ENCODE measurements at regions not wholly inside any gene's neighbourhood (a gene's known extent, or its start where the extent isn't known, plus 50 kb on each side); places are given as distances from the start of the nearest gene placed in this dataset.
A peak's percentile ranks its signal among the peaks of the same experiment; 100 is the strongest.
"Not testable (repeated sequence)": the region's sequence is repeated elsewhere in the genome, so short reads cannot be mapped to it uniquely, and the experiment has no call there.

DNA sequence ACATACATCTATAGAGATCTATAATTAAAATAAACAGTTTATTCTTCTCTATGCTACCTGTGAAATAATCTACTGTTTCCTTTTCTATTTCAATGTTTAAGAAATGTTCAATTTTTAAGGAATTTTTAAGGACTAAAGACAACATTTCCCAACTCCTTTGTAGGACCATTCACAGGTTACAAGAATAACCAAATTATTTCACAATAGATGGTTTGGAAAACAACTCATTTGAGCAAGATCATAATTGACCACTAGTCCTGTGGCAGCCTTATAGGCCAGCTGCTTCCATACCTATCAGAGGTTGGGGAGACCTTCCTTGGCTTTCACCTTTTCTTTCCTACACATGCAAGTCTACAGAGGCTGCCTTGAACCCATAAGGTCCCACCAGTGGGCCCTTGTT is 193.7 kb downstream of the TTC39B start:
- DNase-seq: no peak

DNA sequence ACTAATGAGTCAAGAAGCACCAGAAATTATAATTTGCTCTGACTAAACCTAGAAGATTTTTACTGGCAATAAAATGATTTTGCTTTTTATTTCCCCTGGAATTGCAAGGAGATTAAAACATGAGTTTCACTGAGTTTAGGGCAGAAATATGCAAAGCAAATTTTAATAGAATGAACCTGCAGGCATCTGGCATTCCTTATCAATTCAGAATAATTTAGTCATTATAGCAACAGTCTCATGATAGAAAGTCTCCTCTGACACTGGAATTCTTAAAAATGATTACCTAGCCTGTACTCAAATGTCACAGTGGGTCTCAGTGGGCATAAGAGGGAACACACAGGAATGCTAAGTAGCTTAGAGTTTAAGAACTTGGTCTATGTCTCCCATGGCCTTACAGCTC is 195.9 kb downstream of the TTC39B start:
- no peak for DNase-seq

DNA sequence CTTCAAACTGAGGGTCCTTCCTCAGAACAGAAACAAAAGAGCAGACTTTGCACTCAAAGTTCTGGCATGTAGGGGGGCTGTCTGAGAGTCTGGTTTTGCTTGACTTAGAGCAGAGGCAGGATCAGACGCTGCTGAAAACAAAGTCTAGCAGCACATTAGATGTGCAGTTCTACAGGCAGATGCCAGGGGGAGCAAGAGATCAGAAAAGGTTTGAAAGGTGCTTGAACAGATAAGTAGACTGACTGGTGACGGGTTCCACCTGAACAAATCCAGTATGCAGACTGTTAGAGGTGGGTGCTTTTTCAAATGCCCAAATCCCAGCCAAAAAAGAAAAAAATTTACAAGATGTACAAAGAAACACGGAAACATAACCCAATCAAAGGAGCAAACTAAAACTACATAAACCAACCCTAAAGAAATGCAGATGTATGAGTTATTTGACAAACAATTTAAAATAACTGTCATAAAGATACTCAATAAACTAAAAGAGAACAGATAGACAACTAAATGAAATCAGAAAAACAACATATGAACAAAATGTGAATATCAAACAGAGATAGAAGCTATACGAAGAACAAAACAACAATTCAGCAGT is 194.7 kb upstream of the FREM1 start:
- DNase-seq: peak; percentile 1 to 11

DNA sequence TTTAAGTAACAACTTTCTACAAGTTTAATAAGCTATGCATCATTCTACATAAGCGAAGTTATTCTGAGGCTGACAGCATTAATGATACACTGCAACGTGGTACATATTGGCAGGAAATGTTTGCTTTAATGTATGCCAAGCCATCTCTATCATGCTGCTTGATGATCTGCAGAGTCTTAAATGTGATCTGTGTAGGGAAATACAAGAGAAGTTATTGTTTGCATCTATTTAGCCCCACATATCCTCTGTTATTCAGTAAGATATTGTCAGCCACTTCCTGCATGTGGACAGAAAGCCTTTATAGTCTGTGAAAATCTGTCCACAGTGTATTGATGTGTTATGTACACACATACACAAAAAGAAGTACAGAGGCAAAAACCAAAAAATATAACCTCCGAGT is 193.1 kb upstream of the FREM1 start:
- DNase-seq: no peak

DNA sequence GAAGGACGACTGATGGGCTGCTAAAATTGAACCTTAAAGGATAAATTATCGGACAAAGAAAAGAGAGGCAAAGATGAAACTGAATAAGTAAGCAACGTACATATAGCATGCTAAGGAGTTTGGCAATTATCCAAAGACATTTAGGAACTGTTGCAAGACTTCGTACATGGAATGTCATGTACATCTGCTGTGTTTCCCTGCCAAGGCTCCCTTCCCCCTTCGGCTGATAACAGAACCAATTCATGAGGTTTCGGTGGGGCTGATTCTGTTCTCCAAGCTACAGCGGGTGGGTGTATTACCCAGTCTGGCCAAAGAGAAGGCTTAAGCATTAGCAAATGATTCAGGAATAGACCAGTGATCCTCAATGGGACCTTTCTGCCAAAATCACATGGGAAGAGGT is 190.9 kb upstream of the FREM1 start:
- no peak for DNase-seq

DNA sequence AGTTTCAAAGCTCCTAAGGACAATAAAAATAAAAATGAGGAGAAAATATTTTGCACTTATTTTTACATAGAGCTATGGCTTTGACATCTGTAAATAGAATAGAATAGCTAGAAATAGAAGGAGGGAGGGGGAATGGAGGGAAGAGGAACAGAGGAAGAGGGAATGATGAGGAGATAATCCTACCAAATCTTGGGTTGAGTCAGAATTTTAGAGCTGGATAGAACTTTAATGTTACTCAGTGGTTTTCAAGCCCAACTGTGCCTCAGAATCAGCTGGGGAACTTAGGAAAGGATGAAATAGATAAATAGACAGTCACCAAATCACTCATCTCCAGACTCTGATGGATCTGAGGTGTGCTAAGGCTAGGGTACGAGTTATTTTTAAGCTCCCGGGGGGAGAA is 190.3 kb upstream of the FREM1 start:
- DNase-seq: no peak

DNA sequence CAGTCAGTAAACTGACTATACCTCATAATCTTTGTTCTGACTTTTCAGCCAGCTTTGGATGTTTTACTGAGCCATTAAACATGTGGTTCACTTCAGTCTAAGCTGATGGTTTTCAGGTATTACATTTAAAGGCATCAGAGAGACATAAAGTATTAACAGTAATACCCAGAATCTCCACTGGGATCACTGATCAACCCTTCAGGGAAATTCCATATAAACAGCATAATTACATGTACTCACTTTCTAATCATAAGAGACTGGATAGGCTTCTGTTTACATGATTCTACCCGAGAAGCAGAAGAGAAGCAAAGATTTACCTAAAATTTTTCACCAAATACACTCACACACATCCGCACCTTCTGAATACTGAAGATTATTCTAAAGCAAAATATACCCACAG is 186.7 kb upstream of the FREM1 start:
- DNase-seq: no peak

DNA sequence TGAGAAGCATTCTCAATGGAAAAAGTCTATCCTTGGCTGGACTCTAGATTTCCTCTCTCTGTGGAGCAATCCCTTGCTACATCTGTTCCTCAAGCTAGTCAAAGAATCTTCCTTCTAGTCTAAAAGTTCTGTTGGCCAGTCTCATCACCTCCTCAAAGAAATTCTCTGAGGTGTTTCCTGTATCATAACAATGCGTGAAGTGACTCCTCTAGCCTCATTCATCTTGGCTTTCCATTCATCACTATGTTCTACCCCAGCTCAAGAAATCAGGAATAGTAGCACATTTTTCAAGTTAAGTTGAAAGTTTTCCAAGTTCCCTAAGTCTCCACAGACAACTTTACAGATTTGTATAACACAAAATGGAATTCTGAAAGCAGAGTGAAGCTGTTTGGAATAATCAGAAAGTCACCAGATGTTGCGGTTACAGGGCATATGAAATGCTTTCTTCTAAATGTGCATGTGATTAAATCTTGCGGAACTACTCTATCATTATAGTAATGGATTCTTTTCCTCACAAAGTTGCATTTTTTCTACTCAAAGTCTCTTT is 176.6 kb upstream of the FREM1 start:
- DNase-seq: no peak

DNA sequence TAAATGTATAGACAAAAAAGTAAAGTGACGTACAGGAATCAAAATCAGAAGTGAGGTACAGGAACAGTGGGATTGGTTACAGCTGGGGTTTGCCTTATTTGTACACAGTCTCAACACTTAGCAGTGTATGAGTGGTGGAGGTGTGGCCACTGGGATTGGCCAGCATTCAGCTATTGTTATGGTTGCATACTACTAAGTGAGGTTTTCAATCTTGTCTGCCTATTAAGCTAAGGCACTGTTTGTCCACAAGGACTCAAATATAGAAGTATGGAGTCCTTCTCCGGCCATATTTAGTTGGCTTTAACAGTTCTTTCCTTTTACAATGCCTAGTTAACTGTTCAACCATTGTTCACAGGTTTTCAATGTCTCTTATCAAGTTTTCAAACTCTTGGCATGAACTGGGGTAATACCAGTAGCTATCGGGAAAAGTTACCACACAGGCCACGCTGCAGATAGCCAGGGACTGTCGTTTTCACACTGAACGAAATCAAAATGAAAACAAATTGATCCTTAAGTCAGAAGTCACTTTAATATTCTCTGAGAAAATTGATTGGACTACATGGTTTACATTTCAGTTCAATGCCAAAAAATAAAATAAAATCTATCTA is 176.0 kb upstream of the FREM1 start:
- DNase-seq: no peak

DNA sequence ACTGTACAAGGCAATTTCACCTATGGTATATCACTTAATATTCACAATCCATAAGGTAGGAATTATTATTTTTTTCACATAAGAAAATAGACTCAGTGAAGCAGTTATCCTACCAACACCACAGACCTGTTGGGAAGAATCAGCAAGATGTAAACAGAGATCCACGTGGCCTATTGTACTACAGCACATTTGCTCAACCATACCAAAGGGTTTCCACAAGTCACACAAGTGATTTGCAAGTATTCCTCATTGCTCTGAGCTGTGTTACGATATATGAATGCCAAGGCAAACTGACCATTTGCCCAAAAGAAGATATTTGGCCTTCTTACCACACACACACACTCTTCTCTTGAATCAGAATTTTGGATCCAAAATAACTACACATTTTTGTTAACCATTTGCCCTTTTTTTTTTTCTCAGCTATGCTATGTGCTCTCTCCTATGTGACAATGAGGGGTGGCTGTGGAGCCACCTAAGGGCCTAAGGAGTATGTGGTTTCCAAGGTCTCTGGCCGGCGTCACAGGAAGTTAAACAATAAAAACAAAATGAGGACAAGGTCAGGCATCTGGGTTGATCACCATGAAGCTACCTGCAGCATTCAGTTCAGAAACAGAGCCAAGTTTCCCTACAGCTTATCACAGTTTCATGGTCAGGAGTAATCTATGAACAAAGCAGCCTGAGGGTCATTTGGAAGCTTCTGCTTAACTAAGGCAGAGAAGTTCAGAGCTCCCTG is 171.0 kb upstream of the FREM1 start:
- DNase-seq: no peak

DNA sequence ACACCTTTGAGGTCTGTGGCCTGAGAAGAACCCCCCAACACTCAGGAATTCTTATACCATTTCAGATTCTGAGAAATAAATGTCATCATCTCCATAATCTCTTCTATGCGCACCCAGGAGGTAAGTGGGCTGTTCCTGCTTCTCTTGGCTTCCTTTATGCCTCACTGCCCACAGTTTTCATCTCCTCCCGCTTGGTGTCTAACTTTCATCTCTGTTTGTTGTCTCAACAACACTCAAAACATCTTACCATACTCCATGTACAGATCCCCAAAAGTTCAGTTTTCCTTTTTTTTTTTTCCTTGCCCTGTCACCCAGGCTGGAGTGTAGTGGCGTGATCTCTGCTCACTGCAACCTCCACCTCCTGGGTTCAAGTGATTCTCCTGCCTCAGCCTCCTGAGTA is 170.2 kb upstream of the FREM1 start:
- DNase-seq: no peak

DNA sequence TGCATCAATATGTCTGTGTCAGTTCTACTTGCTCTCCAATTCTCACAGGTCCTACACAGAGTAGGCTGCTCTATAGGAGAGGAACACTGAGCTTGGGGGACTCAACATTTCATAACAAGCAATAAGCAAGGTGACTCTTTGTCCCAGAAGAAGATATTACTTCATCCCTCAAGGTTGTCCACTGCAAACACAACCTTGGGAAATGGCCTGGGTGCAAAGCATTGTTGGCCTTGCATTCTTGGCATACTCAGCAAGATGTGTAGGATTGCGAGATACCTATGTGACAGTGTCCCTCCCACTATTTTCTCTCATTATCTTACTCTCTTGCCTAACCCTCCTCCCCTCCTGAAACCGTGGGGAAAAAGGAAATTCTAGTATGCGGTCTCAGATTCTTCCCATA is 169.8 kb upstream of the FREM1 start:
- no peak for DNase-seq

DNA sequence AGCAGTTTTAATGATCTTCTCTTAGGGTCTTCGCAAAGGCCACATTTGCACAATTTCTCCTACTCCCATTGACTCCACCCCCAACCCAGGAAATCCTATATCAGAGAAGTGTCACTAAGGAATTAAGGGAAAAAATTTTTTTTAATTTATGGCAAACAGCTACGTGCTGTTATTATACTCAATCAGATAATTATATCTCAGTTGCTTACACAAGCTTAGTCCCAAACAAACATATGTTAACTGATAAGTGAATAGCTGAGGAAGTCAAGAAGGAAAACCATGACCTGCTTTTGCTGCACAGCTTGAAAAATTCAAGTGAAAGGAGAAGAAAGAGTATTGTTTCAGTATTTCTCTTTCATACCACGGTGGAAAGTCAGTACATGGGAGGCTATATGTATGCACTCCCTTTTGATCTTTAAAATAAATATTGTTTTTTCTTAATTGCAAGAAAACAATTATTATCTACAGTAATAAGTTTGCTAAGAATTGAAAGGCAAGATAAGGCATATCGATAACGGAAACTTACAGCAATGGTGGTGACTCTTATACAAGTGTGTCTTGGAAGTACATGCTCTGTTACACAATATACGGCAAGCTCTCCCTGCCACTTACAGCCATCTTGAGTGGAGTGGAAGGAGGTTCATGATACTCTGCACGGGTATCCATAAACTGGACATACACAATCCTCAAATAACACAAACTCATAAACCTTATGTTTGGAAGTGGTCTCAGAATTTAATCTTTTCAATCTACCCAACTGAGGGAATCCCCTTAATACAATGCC is 167.9 kb upstream of the FREM1 start:
- no peak for DNase-seq

DNA sequence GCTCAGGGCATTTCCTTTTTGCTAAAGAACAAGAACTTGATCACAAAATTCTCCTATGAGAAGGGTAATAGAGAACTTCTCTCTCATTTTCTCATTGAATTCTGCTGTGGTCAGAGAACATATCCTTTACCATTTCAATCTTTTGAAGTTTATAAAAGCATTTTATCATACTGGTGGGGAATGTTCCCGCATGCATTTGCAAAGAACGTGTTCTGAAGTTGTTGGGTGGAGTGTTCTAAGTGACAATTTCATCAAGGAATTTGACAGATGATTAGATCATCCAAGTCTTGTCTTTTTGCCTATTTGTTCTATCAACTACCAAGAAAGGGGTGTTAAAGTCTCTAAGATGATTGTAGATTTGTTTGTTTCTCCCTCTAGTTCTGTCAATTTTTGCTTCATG is 163.4 kb upstream of the FREM1 start:
- no peak for DNase-seq

DNA sequence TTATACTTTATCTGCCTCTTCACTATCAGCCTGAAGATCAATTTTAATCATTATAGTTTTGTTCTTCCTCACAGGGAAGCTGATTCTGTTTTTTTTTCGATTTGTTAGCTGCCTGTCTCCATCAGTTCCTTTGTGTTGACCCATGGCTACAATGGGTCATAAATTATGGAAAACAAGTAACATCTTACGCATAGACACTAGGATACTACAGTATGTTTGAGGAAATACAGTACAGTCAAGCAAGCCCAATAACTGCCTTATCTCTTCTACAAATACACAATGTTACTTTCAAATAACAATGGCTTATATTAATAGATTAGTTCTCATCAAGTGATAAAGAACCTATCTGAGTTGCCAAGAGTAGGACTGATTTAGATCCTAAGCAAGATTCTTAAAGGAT is 160.5 kb upstream of the FREM1 start:
- DNase-seq: no peak

DNA sequence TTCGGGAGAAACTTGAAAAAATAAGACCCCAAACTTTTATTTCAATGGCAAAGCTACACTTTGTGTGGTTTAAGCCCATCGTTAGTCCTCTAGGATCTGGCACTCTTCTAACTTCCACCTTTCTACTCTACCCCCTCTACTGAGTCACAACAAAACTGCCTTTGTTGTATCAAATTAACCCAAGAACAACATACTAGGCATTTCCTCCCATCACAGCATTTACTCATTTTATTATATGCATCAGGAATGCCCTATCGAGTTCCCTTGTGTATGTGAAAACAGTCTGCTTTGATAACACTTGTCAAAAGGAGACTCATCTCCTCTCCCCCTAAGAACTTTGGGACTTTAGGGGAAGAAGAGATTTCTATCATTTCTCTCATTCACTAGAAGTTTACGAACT is 158.9 kb upstream of the FREM1 start:
- no peak for DNase-seq

DNA sequence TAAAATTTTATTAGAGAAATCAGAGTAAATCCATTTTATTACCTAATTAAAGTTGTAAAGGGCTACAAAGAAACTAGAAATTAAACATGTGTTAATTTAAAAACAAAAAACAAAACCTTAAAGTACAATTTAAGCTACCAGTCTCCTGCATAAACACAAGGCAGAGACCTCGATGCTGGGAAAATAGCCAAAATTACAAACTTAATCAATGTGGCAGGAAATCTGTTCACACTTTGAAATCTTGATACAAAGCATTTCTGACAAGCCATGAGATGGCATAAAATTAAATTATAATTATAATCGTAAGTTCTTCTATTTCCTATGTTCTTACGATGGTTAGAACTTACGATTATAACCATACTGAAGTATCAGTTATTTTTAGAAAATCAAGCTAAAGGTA is 158.0 kb upstream of the FREM1 start:
- no peak for DNase-seq

DNA sequence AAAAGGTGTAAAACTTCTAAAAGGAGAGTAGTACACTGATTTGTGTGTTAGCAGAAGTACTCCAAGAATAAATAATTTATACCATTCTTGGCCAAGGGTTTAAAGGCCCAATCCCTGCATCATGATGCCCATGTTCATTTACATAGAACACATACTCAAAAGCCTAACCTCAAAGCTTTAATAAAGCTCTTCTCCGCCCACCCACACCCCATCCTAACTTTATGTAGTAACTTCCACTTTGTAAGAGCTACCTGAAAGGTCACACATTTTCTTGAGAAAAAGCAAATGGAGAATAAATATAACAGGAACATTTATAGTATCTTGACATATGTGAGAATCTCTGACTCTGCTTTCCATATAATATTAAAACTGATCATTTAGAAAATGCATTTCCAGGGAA is 148.8 kb upstream of the FREM1 start:
- DNase-seq: no peak

DNA sequence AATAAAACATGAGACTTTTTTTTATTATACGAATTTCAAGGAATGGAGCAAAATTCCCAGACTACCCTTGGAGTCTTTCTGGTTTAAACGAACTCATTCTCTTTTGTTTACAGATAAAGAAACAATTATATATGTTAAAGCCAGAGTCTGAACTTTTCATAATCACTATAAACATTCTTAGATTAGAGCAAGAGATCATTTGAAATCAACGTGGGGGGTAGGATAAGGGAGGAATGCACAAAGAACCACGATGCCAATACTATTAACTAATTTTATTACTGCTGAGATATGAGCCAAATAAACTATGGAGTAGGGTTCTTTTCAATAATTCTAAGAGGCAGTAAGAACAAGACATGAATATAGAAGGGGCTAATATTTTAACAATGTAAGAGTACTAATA is 148.0 kb upstream of the FREM1 start:
- DNase-seq: no peak

DNA sequence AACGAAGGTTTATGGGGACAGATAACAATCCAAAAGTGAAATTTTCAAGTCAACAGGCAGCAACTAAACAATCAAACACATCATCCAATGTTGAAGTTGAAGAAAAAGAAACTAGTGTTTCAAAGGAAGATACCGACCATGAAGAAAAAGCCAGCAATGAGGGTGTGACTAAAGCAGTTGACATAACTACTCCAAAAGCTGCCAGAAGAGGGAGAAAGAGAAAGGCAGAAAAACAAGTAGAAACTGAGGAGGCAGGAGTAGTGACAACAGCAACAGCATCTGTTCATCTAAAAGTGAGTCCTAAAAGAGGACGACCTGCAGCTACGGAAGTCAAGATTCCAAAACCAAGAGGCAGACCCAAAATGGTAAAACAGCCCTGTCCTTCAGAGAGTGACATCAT is 145.1 kb upstream of the FREM1 start:
- not testable (repeated sequence) for DNase-seq

DNA sequence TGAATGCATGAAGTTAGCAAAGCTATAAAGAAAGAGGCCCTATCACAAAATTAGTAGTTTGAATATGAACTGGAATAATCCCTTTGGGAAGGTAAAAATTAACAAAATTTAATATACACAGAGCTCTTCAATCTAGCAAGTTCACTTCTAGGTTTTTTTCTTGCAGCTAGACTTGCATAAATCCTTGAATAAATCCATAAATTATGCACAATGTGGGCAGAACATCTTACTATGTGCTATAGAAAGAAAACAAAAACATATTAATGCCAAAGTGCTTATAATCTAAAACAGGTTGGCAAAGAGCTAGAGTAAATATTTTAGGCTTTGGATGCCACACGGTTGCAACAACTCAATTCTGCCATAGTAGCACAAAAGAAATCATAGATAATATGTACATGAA is 138.5 kb upstream of the FREM1 start:
- no peak for DNase-seq

DNA sequence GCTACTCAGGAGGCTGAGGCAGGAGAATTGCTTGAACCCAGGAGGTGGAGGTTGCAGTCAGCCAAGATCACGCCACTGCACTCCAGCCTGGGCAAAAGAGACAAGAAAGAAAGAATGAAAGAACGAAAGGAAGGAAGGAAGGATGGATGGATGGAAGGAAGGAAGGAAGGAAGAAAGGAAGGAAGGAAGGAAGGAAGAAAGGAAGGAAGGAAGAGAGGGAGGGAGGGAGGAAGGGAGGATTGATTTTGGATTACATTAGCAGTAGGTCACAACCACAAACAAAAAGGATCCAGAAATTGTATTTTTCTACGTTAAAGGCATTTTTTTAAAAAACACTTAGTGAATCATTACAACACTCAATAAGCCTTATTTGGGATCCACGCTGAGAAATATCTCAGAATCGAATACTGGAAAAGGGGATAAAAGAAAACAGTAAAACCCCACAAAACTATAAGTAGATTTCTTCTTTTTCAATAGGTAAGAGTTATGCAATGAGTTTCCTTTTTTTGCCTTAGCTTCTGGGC is 136.9 kb upstream of the FREM1 start:
- DNase-seq: no peak

DNA sequence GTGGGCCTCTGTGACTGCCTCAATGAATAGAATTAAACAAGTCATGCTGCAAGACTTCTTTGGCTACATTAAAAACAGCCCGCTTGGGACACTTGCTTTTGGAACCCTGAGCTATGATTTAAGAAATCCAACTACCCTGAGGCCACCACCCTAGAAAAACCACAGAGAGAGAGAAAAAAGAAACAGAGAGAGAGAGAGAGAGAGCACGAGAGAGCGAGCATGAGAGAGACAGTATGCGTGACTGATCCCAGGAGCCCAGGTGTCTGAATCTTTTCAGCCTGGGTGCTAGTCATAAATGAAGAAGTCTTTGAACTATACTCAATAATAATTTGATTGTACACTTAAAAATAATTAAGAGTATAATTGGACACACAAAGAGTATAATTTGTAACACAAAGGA is 123.1 kb upstream of the FREM1 start:
- no peak for DNase-seq
